Activated T-helper 9 cell treated with anti-CD3 and anti-CD28 coated beads, Interleukin-2, amount 50 U/mL, for 16 hours (primary cell): ENCODE measurements at regions not wholly inside any gene's neighbourhood (a gene's known extent, or its start where the extent isn't known, plus 50 kb on each side); places are given as distances from the start of the nearest gene placed in this dataset.
A peak's percentile ranks its signal among the peaks of the same experiment; 100 is the strongest.

Experiments used
- DNase-seq: peaks from one replicate; pipeline ENCODE4 v3.0.0-alpha.2; 2020; ENCODE audit warnings: low read depth

DNA sequence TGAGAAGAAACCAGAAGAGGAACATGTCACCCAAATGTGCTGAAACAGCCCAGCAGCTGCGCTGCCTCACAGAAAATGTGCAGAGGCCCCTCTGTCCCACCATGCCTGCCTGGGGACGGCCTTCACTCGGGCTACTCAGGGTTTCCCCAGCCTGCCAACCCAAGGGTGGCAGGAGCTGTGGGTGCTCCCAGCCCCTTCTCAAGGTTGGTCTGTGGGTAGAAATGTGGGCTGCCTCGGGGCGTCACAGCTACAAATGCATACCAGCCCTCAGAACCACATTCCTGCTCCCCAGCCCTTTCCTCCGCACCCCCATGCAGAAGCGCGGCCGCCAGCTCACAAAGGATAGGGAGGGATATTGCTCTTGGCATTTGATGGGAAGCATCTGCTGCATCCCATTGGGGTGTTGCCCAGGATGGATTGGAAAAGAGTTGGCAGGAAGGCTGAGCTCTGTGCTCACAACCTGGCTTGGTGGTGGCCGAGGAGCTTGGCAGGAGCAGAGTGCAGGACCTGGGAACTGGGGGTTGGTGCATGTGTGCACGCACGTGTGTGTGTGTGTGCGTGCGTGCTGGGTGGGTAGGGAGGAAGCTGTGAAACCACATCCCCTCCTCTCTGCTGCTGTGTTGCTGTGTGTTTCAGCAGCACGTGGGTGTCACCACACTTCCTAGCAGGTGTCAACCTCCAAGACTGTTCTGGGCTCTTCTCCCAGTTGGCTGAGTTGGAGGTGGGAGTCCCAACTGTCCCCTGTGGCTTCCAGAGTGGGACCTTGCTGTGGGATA, 304.4 kb downstream of the SEC14L1 start:
- DNase-seq = peak; percentile 70

DNA sequence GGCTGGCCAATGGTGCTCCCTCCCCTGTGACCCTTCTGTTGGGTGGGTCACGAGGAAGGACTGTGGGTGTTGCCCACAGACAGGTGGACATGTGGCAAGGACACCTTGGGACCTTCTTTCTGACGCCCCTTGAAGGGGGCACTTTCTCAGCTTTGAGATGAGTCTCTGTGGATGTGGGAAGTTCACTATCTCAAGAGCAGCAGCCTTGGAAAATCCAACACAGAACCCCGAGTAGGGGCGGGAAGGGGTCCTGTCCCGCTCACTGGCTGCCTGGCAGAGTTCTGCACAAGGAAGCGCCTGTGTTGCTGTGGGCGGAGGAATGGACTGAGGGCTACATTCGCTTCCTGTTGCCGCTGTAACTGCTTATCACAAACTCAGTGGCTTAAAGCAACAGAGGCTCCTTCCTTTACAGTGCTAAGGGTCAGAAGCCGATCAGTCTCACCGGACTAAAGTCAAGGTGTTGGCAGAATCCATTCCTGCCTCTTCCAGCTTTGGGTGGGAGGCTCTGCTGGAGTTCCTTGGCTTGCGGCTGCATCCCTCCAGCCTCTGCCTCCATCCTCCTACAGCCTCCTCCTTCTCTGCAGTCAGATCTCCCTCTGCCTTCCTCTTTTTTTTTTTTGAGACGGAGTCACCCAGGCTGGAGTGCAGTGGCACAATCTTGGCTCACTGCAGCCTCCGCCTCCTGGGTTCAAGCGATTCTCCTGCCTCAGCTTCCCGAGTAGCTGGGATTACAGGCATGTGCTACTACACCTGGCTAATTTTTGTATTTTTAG, 305.2 kb downstream of the SEC14L1 start:
- DNase-seq = no peak

DNA sequence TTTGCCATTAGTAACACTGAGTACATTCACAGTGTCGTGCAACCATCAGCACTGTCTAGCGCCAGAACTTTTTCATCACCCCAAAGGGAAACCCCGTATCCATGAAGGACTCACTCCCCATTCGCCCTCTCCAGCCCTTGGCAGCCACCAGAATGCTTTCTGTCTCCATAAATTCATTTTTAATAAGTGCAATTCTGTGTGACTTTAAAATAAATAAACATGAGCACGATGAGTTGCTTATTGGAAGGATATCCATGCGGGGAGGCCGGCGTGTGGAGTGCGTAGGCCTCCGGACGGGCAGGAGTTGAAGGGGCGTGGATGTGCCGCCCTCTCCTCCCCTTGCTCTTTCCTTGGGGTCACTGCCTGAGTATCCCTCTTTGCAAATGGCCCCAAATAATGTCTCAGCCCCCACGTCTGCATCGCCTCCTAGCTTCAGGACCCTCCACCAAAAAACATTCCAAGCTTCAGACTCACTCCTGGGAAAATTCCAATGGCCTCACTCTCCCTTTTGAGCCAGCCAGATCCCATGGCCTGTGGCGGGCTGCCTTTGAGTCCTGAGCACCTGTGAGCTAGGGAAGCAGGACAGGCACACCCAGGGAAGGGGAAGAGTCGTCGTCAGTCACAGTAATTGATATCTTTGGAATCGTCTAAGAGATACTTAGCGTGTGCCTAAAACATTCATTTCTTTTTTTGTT, 306.3 kb downstream of the SEC14L1 start:
- no peak for DNase-seq

DNA sequence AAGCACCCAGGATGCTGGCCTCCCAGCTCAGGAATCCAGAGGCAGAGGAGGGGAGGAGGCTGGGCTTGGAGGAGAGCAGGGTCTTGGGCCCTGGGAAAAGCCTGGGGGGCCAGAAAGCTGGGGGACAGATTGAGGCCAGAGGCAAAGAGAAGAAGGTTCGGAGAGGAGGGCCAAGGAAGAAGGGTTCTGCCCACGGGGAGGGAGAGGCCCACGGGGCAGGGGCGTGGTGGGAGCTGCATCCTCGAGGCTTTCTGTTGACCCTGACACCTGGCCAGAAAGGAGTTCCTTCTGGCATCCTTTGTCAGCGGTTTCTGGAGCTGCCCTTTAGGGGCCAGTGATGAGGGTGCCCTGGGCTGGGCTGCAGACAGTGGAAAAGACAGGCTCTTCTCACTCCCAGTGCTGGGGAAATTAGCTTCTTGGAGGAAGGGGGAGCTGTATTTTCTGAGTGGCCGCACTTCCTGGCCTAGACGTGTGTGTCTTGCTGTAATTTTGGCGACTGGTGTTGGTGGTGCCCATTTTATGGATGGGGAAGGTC, 308.7 kb downstream of the SEC14L1 start:
- no peak for DNase-seq

DNA sequence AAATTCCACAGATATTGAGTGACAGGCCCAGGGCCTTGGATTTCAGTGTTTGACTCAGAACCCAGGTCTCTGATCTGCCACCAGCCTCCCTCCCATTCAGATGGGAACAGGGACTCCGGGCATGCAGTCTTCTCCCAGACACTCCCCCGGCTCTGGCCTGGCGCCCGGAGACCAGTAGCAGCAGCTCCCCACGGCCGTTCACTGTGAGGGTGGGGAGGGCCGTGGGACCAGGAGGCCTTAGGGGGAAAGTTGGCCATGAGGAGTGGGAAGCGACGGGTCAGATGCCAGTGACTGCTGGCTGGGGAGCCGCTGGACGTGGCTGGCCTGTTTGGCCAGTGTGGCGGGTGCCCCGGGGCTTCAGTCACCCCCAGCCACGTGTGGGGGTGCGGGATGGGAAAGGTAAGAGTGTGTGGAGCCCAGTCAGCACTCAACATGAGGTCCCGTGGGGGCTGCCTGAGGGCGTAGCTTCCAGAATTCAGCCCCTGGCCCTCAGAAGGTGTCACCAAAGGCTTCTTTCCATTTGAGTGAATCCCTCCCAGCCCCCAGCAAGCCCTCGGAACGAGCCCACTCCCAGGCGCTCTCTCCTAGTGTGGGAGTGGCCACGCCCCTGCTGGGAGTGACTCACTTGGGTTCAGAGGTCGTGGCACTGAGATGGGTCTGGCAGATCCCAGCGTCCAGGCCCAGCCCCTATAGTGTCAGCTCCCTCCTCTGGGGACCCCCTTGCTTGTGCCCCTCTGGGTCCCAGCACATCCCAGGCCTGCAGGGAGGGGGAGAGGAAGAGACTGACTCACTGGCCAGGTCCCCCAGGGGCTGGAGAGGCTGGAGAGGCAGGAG, 309.4 kb downstream of the SEC14L1 start:
- peak; percentile 64 for DNase-seq

DNA sequence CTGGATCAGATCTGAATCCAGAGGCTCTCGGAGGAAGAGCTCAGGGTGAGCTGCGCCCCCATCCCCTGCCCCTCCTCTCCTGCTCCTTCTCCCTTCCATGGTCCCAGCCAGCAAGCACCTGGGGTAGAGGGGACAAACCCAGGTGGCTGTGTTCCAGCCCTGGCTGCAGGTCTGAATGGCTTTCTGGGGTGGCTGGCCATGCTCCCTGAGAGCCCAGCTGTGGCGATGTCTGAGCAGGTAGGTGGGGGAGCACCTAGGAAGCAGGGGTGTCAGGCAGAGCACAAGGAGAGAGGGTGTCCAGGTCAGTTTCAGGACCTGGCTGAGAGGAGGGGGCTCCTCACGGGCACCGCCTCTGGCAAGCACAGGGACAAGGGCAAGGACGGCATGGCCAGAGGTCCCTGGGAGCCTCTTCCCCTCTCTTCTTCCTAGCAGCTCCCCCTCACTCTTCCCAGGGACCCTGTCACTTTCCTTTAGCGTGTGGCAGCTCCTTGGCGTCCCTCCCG, 310.0 kb downstream of the SEC14L1 start:
- no peak for DNase-seq

DNA sequence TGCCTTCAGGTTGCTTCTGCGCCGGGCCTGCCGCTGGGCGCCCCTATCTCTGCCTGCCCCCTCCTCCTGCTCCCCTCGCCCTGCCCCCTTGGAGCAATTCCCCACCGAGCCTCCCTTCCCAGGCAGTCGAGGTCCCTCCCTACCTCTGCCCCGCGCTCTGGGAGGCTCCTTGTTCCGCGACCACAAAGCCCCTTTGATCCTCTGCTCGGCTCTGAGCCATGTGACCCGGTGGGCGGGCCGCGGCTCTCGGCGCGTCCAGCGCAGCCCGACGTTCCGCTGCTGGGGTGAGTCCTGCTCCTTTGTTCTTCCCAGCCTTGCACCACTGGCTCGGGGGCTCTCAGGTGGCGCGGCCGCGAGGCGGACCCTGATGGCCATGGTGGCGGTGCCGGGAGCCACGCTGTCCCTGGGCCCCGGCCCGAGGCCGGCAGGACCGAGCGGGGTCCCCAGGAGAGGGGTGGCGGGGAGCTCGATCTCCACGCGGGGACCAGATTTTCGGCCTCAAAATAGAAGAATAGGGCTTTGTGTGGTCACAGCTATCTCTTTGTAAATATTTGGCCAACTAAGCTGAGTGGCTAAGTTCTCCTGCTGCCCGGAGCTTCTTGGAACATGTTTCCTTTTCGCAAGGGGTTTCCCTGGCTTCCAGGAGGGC, 310.6 kb downstream of the SEC14L1 start:
- DNase-seq = peak; percentile 61

DNA sequence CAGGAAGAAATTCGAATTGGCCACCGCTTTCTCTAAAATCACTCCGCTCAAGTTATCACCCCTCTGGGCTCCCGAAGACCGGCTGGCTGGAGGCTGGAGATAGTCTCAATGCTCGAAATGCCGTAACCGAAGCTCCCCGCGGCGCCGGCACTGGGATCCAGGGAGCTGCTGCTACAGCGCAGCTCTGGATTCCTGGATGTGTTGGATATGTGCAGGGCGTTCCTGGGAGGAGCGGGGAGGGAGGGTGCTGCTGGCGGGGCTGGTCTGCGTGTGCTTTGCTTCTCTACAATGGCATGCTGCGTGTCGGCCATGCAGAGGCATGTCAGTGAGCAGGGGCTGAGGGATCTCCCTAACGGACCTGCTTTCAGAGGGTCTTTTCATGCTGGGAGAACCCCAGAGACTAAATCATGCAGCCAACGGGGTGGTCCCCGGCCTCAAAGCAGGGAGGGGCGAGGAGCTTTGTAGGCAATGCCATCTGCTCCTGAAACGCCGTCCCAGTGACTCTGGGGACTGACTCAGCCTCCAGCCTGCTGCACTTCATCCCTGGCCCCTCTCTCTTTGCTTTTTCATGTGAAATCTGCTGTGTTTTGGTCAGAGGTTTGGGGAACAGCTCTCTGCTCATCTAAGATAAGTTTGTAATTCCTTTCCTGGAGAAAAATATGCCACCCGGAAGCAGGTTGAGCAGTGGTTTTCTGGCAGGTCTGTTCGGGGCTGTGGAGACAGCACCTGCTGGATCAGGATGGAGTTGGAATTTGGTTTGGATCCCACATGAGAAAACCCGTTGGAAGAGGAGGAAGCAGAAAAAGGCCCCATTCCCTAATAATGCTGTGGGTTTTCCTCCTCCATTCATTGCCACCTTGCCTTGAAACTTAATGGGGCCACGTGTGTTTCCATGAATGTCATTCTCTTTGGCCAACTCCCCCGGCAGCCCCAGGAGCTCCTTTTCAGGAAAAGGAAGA, 311.4 kb downstream of the SEC14L1 start:
- DNase-seq = no peak

DNA sequence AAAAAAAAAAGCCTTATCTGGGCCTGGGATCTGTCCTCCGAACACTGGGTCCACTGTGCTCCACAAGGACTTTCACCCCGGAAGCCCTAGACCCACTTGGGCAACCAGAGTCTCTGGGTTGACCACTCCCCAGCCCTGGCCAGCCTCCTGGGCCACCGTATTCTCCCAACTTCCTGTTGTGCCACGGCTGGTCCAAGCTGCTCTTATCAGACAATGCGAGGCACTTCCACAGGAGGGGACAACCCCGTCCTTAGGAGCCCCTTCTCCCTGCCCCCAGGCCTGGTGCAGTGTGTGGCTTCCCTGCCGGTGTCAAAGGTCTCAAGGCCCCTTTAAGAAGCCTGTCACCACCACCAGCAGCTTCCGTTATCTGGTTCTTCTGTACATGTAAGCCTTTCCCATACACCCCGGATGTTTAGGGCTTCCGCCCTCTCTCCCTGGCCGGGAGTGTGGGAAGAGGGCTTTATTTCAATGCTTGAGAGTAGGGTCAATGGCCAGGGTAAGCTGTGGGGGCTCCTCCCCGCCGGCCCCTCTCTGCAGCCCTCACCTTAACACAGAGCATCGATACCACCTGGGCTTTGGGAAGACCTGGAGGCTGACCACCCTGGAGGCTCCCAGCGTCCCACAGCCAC, 313.0 kb downstream of the SEC14L1 start:
- no peak for DNase-seq

DNA sequence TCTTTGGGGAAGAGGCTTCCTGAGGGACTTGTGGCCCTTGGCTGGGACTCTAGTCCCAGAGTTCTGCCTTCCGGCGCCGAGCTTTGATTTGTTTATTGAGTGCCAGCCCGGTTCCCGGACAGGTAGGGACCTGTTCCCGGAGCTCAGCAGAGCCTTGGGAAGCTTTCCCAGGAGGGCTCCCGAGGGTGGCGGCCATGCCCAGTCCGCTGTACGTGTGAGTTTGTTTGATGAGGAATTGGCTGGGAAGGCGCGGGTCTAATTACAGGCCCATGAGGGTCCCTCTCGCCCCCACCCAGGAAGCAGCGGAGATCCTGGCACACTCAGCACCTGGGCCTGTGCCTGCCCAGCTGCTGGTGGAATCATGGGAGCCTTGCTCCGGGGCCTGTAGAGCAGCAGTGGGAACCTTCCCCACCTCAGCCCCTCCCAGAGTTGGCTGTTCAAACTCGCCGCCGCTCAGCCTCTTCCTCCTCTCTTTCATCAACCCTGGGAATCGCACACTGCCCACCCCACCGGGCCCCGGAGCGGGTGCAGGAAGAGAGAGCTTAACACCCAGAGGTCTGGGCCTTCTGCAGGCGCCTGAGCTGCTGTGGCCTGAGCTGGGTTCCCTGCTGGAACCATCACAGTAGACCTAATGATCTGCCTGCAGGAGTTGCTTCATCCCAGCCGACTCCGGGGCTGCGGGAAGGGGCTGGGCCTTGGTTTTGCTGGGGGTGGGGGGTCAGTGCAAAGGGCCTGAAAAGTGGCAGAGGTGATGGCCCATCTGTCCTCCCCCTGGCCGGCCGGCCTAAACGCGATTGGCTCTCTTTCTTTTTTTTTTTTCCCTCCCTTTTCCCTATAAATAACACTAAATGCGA, 313.7 kb downstream of the SEC14L1 start:
- DNase-seq = no peak

DNA sequence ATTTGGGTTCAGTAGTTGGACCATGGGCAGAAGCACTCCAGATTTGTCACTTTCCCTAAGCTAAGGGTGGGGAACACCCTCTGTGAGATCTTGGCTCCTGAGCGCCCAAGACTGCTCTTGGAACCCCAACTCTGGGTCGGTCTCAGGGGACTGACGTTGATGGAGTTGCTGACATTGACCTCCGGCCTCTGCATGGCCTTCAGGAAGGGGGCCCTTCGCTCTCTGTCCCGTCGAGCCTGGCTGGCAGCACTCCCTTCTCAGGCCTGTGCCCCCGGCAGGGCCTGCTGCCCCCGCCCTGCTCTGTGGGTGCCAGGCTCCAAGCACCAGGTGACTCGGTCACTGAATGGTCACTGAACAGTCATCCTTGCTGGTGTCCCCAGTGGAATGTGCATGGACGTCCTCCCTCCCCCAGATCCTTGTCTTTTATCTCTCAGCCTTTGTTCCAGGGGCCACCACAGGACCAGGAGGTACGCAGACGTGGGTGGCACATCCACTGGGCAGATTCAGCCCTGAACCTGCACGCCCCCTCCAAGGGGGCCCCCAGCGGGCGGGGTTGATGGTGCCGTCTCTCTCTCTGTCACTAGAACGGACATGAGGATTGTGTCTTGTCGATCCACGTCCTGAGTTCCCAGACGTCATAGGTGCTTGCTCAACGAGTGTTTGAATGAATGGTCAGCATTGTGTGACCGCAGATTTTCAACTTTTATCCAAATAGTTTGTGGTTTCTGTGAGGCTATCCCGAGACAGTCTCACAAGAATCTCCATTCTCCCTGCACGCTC, 314.5 kb downstream of the SEC14L1 start:
- no peak for DNase-seq

DNA sequence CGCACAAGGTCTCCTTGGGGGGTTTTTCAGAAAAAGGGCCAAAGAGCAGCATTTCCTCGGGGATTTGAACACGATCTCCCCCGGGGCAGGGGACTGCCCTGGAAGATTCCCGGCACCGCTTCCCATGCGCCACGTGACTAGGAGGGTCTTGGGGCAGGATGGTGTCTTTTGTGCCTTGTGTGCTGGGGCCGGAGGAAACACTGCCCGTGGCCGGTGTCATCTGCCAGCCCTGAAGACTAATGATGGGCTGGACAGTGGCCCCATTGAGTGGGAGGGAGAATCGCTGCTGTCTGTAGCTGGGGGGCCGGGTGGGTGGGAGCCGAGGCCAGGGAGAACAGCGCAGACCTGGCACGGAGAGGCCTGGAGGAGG, 315.1 kb downstream of the SEC14L1 start:
- no peak for DNase-seq

DNA sequence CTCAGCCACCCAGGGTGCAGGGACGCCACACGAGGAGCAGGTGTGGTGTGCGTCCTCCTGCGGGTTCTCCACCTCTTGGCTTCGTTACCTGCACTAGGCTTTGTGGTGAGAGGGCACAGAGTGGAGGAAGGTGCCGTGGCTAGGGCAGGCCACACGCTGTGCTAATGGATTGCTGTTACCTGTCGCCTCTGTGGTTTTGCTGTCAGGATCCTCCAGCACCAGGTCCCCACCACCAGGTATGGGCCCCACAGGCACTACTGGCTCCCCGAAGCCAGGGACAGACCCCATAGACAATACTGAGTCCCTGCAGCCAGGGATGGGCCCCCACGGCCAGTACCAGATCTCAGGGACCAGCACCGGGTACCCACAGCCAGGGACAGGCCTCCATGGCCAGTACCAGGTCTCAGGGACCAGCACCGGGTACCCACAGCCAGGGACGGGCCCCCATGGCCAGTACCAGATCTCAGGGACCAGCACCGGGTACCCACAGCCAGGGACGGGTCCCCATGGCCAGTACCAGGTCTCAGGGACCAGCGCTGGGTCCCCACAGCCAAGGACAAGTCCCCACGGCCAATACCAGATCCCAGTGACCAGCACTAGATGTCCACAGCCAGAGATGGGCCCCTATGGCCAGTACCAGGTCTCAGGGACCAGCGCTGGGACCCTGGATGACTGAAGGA, 315.6 kb downstream of the SEC14L1 start:
- no peak for DNase-seq

DNA sequence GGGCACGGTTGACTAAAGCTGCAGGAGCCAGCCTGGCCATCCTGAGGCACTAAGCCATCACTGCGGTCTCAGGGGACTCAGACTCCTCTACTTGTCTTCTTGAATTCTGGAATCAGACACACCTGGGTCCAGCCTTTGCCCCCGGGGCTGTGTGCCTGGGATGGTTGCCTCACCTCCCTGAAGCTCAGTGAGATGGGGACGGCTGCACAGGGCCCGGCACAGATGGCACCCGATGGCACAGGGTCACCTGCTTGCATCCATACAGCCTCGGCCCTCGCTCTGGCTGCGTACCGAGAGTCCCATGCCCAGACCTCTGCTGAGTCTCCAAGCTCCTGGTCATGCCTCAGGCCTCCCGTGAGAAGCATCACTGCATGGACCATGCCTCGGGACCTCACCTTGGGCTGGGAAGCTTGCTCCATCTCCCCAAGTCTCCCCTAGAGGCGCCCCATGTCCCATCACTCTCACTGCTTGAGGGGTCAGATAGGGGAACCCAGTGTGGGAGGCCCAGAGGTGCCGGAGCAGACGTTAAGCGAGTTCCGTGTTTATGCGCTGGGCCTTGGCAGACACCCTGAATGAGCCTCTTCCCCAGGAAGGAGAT, 316.3 kb downstream of the SEC14L1 start:
- DNase-seq = no peak

DNA sequence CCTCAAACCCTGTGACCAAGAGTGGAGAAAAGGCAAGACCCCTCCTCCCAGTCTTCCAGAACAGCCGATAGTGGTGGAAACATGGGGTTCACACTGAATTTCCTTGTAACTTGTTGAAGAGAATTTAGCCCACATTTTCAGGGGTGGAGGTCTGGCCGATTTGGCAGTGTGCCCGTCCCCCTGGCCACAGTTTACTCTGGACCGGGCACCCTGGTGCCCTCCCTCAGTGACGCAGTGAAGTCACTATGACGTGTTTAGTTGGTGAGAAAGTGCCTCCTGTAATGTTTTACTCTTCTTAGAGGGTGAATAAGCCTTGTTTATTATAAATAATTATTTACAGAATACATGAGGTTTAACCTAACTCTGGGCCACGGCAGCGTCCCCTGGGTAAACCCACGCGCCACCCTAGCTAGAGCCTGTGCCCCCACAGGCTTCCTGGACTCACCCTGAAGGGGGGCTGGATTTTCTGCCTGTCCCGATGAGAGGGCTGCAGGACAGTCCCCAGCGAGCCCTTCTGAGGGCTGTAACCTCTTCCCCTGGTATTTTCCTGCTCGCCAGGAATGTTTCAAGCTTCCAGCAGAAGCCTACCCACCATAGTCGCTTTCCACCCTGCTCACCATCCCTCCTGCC, 316.9 kb downstream of the SEC14L1 start:
- no peak for DNase-seq
